ENCODE measurements at regions not wholly inside any gene's neighbourhood (a gene's known extent, or its start where the extent isn't known, plus 50 kb on each side); places are given as distances from the start of the nearest gene placed in this dataset.

DNA sequence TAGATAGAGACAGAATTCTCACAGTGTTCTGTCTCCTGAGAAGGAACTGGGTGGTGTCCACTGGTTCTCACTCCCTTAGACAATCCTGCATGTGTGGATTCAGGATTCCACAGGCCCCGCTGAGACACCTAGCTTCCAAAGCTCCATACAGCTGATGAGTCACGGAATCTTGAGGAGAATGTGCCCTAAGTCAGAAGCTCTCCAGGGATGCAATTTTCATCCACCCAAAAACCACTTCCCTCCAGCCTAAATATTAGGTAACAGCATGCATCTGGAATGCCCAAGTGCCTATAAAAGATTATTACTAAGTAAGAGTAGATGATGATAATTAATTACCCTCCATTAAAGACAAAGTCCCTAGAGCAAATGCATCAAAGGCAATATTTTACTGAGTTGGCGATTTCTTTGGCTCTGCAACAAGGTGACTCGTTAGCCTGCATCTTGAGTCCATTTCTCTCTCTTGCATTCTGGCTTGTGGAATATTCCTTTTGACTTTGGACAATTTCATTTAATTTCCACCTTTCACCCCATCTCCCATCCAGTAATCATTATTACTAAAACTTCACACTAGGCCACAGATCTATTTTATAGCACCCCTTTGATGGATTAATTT is 475.1 kb downstream of the TNS1 start:
- TF ChIP-seq, protein P1, sequence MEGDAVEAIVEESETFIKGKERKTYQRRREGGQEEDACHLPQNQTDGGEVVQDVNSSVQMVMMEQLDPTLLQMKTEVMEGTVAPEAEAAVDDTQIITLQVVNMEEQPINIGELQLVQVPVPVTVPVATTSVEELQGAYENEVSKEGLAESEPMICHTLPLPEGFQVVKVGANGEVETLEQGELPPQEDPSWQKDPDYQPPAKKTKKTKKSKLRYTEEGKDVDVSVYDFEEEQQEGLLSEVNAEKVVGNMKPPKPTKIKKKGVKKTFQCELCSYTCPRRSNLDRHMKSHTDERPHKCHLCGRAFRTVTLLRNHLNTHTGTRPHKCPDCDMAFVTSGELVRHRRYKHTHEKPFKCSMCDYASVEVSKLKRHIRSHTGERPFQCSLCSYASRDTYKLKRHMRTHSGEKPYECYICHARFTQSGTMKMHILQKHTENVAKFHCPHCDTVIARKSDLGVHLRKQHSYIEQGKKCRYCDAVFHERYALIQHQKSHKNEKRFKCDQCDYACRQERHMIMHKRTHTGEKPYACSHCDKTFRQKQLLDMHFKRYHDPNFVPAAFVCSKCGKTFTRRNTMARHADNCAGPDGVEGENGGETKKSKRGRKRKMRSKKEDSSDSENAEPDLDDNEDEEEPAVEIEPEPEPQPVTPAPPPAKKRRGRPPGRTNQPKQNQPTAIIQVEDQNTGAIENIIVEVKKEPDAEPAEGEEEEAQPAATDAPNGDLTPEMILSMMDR (IDR thresholded peaks at IDR 0.05; ENCODE audit: low read depth, low read length, poor library complexity, severe bottlenecking), result no peak
- TF ChIP-seq EZH2phosphoT487 (IDR thresholded peaks at IDR 0.05; ENCODE audit: borderline replicate concordance, low read length), result no peak

All from DOHH2 (cell line).